Activated naive CD8-positive, alpha-beta T cell (primary cell): ENCODE measurements at regions not wholly inside any gene's neighbourhood (a gene's known extent, or its start where the extent isn't known, plus 50 kb on each side); places are given as distances from the start of the nearest gene placed in this dataset.

Source experiments
- H3K27ac Mint-ChIP-seq: one replicate; pipeline ENCODE4 v1.8.0; 2021; ENCODE audit warnings: mixed read lengths
- H3K27me3 Mint-ChIP-seq: one replicate; pipeline ENCODE4 v1.8.0; 2021; ENCODE audit warnings: mixed read lengths
- H3K36me3 Mint-ChIP-seq: one replicate; pipeline ENCODE4 v1.8.0; 2021; ENCODE audit warnings: mixed read lengths
- H3K4me1 Mint-ChIP-seq: one replicate; pipeline ENCODE4 v1.8.0; 2021; ENCODE audit warnings: low read depth, mixed read lengths
- H3K4me3 Mint-ChIP-seq: one replicate; pipeline ENCODE4 v1.8.0; 2021; ENCODE audit warnings: mild to moderate bottlenecking, mixed read lengths
- H3K9me3 Mint-ChIP-seq: one replicate; pipeline ENCODE4 v1.8.0; 2021; ENCODE audit warnings: low read depth, mixed read lengths

DNA sequence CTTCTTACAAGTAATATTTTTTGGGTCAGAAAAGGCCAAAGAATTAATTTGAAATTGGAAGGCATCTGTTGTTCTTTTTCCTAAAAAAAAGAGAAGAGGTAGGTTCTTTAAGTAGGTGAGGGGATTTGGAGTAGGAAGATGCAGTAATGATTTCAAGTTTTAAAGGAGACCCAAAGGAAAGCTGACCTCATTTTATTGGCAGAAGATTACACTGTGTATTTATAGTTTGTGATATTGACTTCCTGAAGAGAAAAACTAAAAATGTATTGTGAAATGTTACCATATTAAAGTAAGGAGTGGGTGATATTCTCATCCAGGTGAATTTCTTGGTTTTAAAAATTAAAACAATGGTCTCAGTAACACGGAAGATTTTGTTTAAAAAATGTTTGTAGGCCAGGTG, 56.6 kb upstream of the CELF2 start:
- Mint-ChIP-seq H3K9me3 (no peaks in the 10 kb centered on the region), H3K27ac (no peak overlapping the region), H3K27me3 (peaks cover 2% of the 10 kb centered on the region), H3K4me3 (no peak overlapping the region), H3K4me1 (no peaks in the 10 kb centered on the region), H3K36me3 (peaks cover 2% of the 10 kb centered on the region)

DNA sequence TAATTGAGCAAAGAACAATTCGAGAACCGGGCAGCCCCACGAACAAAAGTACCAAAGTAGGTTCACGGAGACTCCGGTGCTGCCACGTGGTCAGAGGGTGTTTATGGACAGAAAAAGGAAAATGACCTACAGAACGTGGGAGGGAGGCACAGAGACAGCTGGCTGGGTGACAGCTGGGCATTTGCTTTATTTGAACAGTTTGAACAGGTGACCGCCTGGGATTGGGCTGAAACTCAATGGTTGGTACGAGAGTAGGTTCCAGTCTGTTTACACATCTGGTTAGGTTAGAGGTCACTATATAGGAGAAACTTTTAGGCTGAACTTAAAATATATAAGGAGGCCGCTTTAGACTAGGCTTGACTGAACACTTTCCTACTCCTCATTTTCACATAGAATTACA, 50.6 kb upstream of the CELF2 start:
- Mint-ChIP-seq H3K9me3 (no peaks in the 10 kb centered on the region), H3K27me3 (peaks cover 7% of the 10 kb centered on the region), H3K36me3 (no peaks in the 10 kb centered on the region), H3K4me1 (no peaks in the 10 kb centered on the region), H3K4me3 (no peak overlapping the region), H3K27ac (no peak overlapping the region)

DNA sequence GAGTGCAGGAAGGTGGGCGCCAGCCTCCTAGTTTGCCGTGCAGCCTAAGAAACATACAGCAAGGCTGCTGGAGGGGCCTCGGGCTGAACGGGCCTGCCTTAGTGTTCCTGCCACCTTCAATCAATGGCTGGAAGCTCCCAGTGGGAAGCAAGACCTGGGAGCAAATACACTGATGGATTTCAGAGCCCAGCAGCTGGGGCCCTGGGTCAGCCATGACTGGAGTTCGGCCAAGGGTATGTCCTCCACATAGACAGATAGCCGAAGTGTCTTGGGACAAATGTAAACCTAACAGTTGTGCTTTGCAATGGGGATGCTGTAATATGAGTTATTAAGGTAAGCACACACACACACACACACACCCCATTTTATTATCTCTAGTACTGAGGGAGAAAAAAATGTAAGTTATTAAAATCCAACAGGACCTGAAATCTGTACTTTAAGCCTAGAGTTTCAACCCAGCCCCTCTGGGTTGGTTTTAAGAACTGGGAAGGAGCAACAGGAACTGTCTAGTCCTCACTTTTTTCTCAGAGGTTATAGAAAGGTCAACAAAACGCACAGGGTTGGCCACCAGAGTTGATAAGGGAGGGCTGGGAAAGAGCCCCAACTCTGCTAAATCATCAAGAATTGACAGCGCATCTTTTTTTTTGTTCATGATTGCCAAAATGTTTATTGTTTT, 50.0 kb upstream of the CELF2 start:
- no peak overlapping the region for H3K4me3 Mint-ChIP-seq

More for the DNA sequence above, 50.0 kb upstream of the CELF2 start:
- Mint-ChIP-seq H3K4me1 (no peaks in the 10 kb centered on the region), H3K36me3 (no peaks in the 10 kb centered on the region), H3K27me3 (peaks cover 7% of the 10 kb centered on the region), H3K9me3 (no peaks in the 10 kb centered on the region), H3K27ac (no peak overlapping the region)
